Neural cell (in vitro differentiated cells): ENCODE measurements at regions not wholly inside any gene's neighbourhood (a gene's known extent, or its start where the extent isn't known, plus 50 kb on each side); places are given as distances from the start of the nearest gene placed in this dataset.

ENCODE experiments used
- H2AFZ ChIP-seq: fragments of 200-600, 300-800 bp; sonication (generic), shearing (Covaris generic); 2 replicates; pipeline ENCODE4 v1.6.0; 2014; ENCODE audit warnings: low read depth, mild to moderate bottlenecking, antibody characterized with exemption, low read length, moderate library complexity
- H3F3A ChIP-seq: fragments of 200-600 bp; shearing (Covaris generic); 2 replicates; pipeline ENCODE4 v1.6.1; 2016; ENCODE audit warnings: mild to moderate bottlenecking, moderate library complexity, mixed read lengths, antibody characterized with exemption, low read length; ENCODE audit not compliant: insufficient read depth, poor library complexity, severe bottlenecking
- H3K27ac ChIP-seq: fragments of 200-600, 300-800 bp; sonication (generic), shearing (Covaris generic); 2 replicates; pipeline ENCODE4 v1.5.1; 2014; ENCODE audit warnings: mild to moderate bottlenecking, low read length, moderate library complexity
- H3K27me3 ChIP-seq: fragments of 300-800, 200-600 bp; sonication (generic), shearing (Covaris generic); 2 replicates; pipeline ENCODE4 v1.6.0; 2014; ENCODE audit warnings: mild to moderate bottlenecking, low read depth, low read length, moderate library complexity; ENCODE audit not compliant: insufficient read depth
- H3K36me3 ChIP-seq: fragments of 300-800, 200-600 bp; sonication (generic), shearing (Covaris generic); 2 replicates; pipeline ENCODE4 v1.5.1; 2014; ENCODE audit warnings: mild to moderate bottlenecking, antibody characterized with exemption, low read length, moderate library complexity; ENCODE audit not compliant: insufficient read depth
- H3K4me2 ChIP-seq: fragments of 300-800, 200-600 bp; sonication (generic), shearing (Covaris generic); 2 replicates; pipeline ENCODE4 v1.6.0; 2014; ENCODE audit warnings: mild to moderate bottlenecking, low read length
- H3K4me3 ChIP-seq: fragments of 300-800, 200-600 bp; sonication (generic), shearing (Covaris generic); 2 replicates; pipeline ENCODE4 v1.5.1; 2014; ENCODE audit warnings: mild to moderate bottlenecking, low read length, moderate library complexity
- H3K79me2 ChIP-seq: fragments of 200-600 bp; shearing (Covaris generic); replicated peaks from 2 replicates; pipeline ENCODE4 v1.6.0; 2014; ENCODE audit warnings: mild to moderate bottlenecking, low read length, moderate library complexity; ENCODE audit not compliant: insufficient read depth
- H3K9ac ChIP-seq: fragments of 300-800, 200-600 bp; sonication (generic), shearing (Covaris generic); 2 replicates; pipeline ENCODE4 v1.6.1; 2016; ENCODE audit warnings: mild to moderate bottlenecking, low read length, mixed read lengths
- H3K9me2 ChIP-seq: fragments of 200-600 bp; shearing (Covaris generic); 2 replicates; pipeline ENCODE4 v1.6.1; 2016; ENCODE audit warnings: mild to moderate bottlenecking, low read length, mixed read lengths; ENCODE audit not compliant: insufficient read depth
- H3K9me3 ChIP-seq: fragments of 200-600, 300-800 bp; sonication (generic), shearing (Covaris generic); 2 replicates; pipeline ENCODE4 v1.6.1; 2016; ENCODE audit warnings: mild to moderate bottlenecking, mixed run types, low read length, moderate library complexity, mixed read lengths
- H4K20me1 ChIP-seq: fragments of 200-600 bp; shearing (Covaris generic); 2 replicates; pipeline ENCODE4 v1.6.1; 2016; ENCODE audit warnings: mild to moderate bottlenecking, mixed run types; ENCODE audit not compliant: insufficient read depth
- CTCF ChIP-seq: fragments of 450-650 bp; IDR thresholded peaks from 2 replicates; pipeline ENCODE4 v1.5.1; 2014; ENCODE audit warnings: antibody characterized with exemption, mild to moderate bottlenecking, moderate library complexity; ENCODE audit not compliant: poor library complexity, severe bottlenecking
- EP300 ChIP-seq: fragments of 450-650 bp; conservative IDR thresholded peaks from 2 replicates; pipeline ENCODE4 v1.6.1; 2014; ENCODE audit warnings: antibody characterized with exemption, mild to moderate bottlenecking, moderate library complexity; ENCODE audit not compliant: poor library complexity, severe bottlenecking
- EZH2 ChIP-seq: fragments of 200-600, 300-800 bp; shearing (Covaris generic), sonication (generic); IDR thresholded peaks from 2 replicates; pipeline ENCODE4 v1.6.1; 2014; ENCODE audit warnings: antibody characterized with exemption, low read length, borderline replicate concordance, mild to moderate bottlenecking; ENCODE audit not compliant: insufficient read depth, poor library complexity, severe bottlenecking
- MXI1 ChIP-seq: fragments of 450-650 bp; conservative IDR thresholded peaks from 2 replicates; pipeline ENCODE4 v1.6.1; 2014; ENCODE audit warnings: antibody characterized with exemption, mild to moderate bottlenecking; ENCODE audit not compliant: poor library complexity, severe bottlenecking
- POLR2AphosphoS5 ChIP-seq: IDR thresholded peaks from 2 replicates; pipeline ENCODE4 v1.6.1; 2012
- RAD21 ChIP-seq: fragments of 450-650 bp; conservative IDR thresholded peaks from 2 replicates; pipeline ENCODE4 v1.6.1; 2014; ENCODE audit warnings: antibody characterized with exemption, mild to moderate bottlenecking, moderate library complexity
- SMC3 ChIP-seq: fragments of 450-650 bp; conservative IDR thresholded peaks from 2 replicates; pipeline ENCODE4 v1.6.1; 2014; ENCODE audit warnings: antibody characterized with exemption, mild to moderate bottlenecking, moderate library complexity; ENCODE audit not compliant: poor library complexity
- TAF1 ChIP-seq: IDR thresholded peaks from 2 replicates; pipeline ENCODE4 v1.6.1; 2012; ENCODE audit warnings: low read depth
- TF ChIP-seq, protein P1 (sequence below): IDR thresholded peaks from 2 replicates; pipeline ENCODE4 v1.6.1; 2012; ENCODE audit warnings: borderline replicate concordance

DNA sequence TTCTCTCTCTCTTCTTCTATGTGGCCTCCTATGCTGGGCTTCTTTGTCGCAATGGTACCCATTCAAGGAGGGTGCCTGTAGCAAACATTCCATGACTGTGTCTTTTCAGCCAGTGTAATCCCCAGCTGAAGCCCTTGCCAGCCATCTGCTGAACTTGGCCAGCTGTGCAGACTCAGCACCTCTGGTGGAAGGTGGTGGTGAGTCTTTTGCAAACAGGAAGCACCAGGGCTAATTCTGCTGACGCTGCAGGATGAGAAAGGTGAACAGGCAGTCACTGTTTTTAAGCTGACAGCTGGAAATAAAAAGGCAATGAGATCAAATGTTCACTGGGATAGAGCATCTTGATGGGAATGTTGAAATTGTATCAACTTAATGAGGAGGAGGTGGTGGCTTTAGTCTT, 298.7 kb upstream of the CLNK start:
- Histone ChIP-seq H4K20me1 (no peaks in the 10 kb centered on the region), H2AFZ (no peak overlapping the region), H3K79me2 (no peaks in the 10 kb centered on the region), H3K27me3 (no peaks in the 10 kb centered on the region), H3K4me3 (no peak overlapping the region), H3K27ac (no peak overlapping the region), H3F3A (no peaks in the 10 kb centered on the region), H3K9me2 (no peaks in the 10 kb centered on the region), H3K9ac (no peak overlapping the region), H3K36me3 (no peaks in the 10 kb centered on the region), H3K4me2 (no peak overlapping the region), H3K9me3 (no peaks in the 10 kb centered on the region)
- TF ChIP-seq, protein P1, sequence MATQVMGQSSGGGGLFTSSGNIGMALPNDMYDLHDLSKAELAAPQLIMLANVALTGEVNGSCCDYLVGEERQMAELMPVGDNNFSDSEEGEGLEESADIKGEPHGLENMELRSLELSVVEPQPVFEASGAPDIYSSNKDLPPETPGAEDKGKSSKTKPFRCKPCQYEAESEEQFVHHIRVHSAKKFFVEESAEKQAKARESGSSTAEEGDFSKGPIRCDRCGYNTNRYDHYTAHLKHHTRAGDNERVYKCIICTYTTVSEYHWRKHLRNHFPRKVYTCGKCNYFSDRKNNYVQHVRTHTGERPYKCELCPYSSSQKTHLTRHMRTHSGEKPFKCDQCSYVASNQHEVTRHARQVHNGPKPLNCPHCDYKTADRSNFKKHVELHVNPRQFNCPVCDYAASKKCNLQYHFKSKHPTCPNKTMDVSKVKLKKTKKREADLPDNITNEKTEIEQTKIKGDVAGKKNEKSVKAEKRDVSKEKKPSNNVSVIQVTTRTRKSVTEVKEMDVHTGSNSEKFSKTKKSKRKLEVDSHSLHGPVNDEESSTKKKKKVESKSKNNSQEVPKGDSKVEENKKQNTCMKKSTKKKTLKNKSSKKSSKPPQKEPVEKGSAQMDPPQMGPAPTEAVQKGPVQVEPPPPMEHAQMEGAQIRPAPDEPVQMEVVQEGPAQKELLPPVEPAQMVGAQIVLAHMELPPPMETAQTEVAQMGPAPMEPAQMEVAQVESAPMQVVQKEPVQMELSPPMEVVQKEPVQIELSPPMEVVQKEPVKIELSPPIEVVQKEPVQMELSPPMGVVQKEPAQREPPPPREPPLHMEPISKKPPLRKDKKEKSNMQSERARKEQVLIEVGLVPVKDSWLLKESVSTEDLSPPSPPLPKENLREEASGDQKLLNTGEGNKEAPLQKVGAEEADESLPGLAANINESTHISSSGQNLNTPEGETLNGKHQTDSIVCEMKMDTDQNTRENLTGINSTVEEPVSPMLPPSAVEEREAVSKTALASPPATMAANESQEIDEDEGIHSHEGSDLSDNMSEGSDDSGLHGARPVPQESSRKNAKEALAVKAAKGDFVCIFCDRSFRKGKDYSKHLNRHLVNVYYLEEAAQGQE, result no peak
- TF ChIP-seq CTCF, result no peak
- no peak for TF ChIP-seq POLR2AphosphoS5
- TF ChIP-seq MXI1, result no peak
- no peak for TF ChIP-seq TAF1
- TF ChIP-seq RAD21, result no peak
- TF ChIP-seq EP300, result no peak
- no peak for TF ChIP-seq EZH2
- TF ChIP-seq SMC3, result no peak

- H3K4me3 ChIP-seq, result no peak overlapping the region
- no peak for TF ChIP-seq SMC3
- TF ChIP-seq EZH2, result no peak
- no peak for TF ChIP-seq RAD21
- no peak for TF ChIP-seq EP300
- no peak for TF ChIP-seq TAF1
- no peak for TF ChIP-seq MXI1
- TF ChIP-seq, protein P1, result no peak
- TF ChIP-seq POLR2AphosphoS5, result no peak
- TF ChIP-seq CTCF, result no peak
- H3K27ac ChIP-seq, result no peak overlapping the region
- H3K4me2 ChIP-seq, result no peak overlapping the region
- no peaks in the 10 kb centered on the region for H3F3A ChIP-seq
- H3K79me2 ChIP-seq, result no peaks in the 10 kb centered on the region
- no peaks in the 10 kb centered on the region for H3K9me3 ChIP-seq
- no peak overlapping the region for H3K9ac ChIP-seq
- no peaks in the 10 kb centered on the region for H3K9me2 ChIP-seq
- no peak overlapping the region for H2AFZ ChIP-seq
- H3K27me3 ChIP-seq, result no peaks in the 10 kb centered on the region
- H3K36me3 ChIP-seq, result no peaks in the 10 kb centered on the region
- no peaks in the 10 kb centered on the region for H4K20me1 ChIP-seq
These were observed 297.7 kb upstream of the CLNK start for GRCh38 chr4:10982305-10982704.
